G401.6 (cell line): ENCODE measurements at regions not wholly inside any gene's neighbourhood (a gene's known extent, or its start where the extent isn't known, plus 50 kb on each side); places are given as distances from the start of the nearest gene placed in this dataset.
"Not testable (repeated sequence)": the region's sequence is repeated elsewhere in the genome, so short reads cannot be mapped to it uniquely, and the experiment has no call there.

Experiments
- FAIRE-seq: peaks from 2 replicates; lab custom pipeline; 2012; peaks lifted over from hg19 to GRCh38; lab: Jason Lieb, UNC

DNA sequence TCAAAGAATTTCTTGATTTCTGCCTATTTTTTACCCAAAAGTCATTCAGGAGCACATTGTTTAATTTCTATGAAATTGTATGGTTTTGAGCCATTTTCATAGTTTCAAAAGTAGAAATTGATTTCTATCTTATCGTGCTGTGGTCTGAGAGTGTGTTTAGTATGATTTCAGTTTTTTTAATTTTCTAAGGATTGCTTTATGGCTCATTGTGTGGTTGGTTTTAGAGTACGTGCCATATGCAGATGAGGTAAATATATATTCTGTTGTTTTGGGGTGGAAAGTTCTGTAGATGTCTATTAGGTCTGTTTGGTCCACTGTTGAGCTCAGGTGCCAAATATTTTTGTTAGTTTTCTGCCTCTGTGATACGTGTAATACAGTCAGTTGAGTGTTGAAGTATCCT, 487.1 kb upstream of the CBLB start:
- no peak for FAIRE-seq

DNA sequence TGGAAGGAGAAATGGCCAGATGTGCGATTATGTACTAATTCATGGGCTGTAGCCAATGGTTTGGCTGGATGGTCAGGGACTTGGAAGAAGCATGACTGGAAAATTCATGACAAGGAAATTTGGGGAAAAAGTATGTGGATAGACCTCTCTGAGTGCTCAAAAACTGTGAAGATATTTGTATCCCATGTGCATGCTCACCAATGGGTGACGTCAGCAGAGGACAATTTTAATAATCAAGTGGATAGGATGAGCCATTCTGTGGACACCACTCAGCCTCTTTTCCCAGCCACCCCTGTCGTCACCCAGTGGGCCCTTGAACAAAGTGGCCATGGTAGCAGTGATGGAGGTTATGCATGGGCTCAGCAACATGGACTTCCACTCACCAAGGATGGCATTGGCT, 490.9 kb upstream of the CBLB start:
- FAIRE-seq: no peak

DNA sequence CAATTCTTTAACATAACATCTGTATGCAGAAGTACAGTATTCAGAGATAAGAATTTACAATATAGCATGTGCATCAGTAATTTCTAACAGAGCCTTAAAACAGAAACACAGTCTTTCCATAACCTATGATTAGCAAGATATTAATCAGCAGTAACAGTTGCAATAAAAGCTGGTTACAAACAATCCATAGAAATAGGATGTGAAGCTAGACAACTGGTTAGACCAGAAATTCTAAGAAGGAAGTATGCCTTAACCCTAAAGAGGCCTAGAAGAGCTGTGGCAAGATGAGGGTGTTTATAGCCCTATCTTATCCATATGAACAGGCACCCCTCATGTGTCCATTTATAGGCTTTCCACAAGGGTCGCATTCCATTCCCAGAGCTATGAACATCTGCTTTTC, 492.1 kb upstream of the CBLB start:
- FAIRE-seq: not testable (repeated sequence)

DNA sequence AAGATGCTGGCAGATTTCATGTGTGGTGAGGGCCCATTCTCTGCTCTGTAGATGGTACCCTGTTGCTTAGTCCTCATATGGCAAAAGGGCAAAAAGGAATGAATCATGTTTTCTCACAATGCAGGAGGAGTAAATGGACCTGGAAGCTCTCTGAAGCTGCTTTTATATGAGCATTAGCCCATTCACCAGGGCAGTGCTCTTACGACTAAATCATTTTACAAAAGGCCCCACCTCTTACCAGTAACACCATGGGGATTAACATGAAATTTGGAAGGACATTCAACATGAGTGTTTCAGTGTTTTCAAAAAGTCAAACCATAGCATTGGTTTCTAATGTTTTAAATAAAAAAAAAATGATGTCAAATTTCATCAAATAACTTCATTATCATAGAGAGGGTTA, 495.7 kb upstream of the CBLB start:
- no peak for FAIRE-seq

DNA sequence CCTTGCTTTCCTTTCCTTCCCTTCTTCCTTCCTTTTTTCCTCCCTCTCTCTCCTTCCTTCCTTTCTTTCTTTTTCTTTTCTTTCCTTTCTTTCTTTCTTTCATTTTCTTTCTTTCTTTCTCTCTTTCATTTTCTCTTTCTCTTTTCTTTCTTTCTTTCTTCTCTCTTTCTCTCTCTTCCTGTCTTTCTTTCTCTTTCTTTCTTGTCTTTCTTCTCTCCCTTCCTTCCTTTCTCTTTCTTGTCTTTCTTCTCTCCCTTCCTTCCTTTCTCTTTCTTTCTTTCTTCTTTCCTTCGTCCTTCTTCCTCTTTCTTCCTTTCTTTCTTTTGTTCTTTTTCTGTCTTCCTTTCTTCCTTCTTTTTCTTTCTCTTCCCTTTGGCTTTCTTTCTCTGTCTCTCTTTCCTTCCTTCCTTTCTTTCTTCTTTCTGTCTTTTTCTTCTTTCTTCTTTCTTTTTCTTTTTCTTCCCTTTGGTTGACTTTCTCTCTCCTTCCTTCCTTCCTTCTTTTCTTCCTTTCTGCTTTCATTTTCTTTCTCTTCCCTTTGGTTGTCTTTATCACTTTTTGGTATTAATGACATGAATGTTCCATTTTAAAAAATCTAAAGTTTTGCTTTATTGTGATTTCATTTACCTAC, 496.4 kb upstream of the CBLB start:
- FAIRE-seq: no peak

DNA sequence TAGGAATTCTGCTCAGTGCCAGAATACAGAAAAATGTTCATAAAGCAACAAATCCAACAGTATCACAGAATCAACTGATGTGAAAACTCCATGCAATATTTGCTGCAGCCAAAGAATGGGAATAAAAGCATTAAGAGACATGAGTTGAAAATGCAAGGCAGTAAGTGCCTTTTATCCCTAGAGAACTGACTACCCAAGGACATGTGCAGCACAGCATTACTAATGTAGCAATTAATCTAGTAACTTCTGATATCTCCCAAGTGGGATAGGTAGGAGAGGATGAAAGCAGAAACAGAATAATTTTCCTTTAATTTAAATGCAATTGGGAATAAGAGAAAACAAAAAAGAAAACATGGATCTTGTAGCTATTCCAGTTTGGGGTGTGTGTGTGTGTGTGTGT, 497.5 kb upstream of the CBLB start:
- no peak for FAIRE-seq

DNA sequence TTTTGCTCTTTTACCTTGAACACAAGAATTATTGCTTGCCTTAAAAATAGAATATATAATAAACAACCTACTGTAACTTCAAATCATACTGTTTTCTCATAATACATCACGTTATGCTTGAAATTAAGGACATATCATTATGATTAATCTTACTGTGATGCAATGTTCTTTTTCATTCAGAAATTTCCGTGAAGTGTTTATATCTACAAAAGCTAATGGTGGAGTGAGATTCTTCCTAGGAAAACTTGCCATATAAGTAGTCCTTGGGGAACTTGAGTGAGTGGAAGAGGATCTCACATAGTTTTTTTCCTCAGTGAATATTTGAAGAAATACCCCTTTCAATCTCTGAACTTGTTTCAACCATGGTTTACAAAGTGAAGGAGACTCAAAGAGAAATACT, 498.7 kb upstream of the CBLB start:
- no peak for FAIRE-seq

DNA sequence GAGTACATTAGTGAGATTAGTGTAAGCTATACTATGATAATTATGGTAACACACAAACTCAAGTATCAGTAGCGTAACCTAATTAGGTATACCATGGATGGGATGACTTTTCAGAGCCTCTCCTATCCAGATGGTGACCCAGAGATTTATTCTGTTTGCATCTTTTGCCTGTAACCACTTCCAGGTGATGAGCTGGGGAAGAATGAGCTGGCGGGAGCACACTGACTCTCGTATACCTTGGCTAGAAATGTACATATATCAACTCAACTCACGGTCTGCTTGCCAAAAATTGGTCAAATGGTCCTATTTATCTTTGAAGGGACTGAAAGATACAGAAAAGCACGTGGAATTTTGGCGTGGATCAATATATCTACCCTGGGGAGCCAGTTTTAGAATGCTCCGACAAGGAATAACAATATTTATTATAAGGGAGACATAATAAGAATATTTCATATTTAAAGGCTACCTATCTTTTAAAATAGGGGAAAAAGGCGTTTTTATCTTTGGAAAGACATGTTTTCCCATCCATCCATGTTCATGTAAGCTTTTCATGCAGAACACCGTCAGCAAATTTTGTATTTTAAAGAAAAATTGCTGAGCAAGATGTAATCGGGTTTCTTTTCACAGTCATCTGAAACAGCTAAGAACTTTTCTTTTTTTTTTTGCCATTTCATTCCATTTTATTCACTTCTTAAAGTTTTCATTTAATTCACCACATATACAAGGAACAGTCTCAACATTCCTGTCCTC, 502.6 kb upstream of the CBLB start:
- FAIRE-seq: no peak

DNA sequence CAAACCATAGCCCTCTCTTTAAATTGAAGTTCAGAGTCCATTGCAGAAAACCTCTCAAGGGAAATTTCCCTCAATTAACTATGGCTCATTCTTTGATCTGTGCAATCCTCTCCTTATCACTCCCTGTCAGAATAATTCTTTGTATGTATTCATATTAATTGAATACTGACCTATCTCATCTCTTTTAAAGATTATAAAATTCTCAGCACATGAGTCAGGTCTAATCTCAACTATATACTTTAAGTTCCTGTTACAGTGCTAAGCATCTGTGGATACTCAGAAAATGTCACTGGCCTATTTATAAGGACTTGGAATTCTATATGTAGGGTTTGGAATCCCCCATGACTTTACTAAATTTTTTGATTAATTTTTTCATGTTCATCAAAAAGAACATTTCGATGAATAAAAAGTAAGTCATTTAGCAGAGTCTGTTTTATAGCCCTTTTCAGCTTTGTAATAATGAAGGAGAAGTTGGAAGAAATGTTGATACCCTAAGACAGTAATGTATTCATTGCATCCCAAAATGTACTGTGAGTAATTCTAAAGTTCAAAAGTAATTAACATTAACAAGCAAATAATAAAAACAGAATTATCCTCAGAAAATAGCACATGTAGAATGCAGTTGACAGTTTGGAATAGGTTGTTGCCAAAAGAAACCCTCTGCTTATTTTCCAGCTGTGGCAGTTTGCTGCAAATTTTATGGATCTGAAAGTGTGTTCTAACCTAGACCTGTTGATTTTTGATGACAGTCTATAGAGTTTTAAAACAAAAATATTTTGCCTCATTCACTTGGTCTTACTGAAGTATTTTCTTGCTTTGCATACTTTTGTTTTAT, 503.4 kb upstream of the CBLB start:
- FAIRE-seq: no peak

DNA sequence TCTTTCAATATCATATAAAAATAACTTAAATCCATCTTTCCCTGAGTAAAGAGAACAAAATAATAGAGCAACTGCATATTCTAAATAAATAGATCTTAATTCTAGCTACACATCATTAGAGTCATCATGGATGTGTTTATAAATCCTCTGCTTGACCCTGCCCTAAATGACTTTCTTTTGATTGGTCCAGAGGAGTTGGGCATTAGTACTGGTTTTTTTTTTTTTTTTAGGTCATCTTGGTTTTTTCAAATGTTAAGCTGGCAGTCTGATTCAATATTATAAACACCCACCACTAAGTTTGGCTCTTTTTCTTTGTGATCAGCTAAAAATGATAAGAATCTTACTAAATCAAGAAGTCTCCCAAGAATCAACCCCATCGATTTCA, 504.0 kb upstream of the CBLB start:
- FAIRE-seq: no peak

DNA sequence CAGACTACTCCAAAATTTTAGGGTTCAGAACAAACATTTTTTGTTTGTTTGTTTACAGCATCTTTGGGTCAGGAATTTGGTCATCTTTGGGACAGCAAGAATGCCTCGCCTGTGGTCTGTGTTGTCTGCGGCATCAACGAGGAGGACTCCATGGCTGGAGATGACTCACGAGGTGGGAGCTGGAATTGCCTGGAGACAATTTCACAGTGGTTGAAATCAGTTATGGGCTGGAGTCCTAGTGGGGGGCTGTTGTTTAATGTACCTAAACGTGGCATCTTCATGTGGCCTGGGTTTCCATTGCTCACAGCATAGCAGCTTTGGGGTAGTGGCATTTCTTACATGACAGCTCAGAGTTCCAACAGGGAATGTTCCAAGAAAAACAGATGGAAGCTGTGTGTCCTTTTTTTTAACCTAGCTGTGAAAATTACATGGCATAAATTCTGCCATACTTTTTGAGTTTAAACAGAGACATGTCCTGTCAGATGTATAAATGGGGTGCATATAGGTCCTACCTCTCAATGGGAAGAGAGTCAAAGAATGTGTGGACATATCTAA, 507.3 kb upstream of the CBLB start:
- FAIRE-seq: no peak

DNA sequence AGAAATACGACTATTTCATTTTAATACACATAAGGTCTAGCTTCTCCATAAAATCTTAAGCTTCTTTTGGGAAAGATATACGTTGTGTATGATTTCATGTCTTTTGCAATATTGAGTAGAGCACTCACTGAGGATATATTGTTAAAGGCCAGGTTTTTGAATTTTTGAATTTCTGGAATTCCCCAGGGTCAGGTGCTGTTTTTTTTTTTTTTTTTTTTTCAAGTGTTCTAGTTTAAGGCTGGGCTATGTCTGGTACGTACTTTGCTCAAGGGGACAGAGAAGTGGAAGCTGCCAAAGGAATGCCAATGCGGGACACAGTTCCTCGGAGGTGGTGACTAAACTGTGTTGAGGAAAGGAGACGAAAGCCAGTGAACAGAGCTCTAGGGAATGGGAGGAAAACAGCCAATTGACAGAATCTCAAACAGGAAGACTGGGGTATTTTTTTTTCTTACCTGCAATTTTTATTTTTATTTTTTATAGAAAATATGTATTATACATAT, 510.5 kb upstream of the CBLB start:
- FAIRE-seq: no peak

DNA sequence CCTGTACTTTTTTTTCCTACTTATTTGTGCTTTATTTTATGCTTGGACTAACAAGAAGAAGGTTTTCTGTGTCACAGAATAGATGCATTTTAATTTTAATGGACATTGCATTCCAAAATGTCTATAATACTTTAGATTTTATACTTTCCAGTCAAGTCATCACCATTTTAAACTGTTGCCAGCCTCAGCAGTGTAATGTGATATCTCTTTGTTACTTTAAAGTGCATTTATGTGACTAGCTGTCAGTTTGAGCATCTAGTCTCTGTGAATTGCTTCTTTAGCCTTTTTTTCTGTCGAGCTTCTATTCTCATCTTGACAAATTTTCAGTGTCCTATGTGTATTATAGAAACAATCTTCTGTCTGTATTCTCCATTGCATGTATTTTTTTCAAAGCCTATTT, 511.4 kb upstream of the CBLB start:
- FAIRE-seq: no peak

DNA sequence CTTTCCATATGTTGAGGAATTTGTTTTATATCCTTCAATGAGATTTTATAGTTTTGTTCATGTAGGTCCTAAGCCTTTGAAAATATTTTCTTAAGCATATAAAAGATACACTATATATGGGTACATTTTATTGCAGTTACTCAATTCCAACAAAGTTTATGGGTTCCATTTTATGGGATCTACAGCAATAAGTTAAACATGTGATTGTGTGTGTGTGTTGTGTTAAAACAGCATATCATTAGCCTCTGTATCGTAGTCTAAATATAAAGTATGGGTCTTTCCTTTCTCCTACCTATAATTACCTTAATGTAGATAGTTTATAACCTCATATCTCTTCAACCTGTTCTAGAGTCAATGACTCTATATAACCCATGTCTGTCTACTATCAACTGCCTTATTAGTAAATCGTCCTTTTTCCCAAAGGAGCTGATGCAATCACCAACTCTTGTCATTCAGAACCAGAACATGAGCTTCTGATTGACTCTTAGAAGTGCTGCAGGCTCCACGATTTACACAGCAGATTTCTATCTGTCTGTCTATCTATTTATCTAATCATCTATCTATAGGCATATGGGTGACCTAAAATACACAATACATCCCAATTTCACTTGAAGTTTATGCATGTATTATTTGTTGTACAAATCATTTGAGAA, 512.6 kb upstream of the CBLB start:
- FAIRE-seq: no peak

DNA sequence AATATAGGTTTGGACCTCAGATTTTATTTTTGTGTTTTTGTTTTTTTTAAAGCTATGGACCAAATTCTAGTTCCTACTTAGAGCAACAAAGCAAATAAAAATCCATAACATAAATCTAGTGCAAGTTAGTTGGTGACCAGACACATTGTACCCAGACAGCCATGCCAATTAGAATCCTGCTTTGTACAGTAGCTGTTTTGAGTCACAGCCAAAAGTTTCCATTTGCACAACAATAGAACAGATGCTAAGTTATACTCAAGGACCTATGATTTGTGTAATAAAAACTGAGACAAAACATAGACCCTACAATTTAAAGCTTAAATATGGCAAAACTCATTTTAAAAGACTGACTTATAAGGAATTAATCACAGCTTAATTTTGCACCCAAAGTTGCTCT, 513.1 kb upstream of the CBLB start:
- FAIRE-seq: no peak

DNA sequence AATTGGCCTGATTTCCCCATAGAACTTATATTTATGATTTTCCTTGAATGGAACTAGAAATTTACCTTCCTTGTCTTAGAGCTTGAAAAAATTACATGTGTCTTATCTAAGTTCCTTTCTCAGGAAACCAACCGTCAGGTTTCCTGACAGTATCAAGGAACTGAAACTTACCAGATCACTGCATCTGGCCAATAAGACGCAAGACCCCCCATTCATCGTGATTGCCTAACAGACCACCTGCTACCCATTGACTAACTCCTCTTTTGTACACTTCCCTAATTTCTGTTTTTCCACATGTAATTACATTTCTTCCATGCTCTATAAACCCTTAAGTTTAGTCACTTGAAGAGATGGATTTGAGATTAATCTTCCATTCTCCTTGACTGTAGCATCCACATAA, 517.2 kb upstream of the CBLB start:
- FAIRE-seq: no peak

DNA sequence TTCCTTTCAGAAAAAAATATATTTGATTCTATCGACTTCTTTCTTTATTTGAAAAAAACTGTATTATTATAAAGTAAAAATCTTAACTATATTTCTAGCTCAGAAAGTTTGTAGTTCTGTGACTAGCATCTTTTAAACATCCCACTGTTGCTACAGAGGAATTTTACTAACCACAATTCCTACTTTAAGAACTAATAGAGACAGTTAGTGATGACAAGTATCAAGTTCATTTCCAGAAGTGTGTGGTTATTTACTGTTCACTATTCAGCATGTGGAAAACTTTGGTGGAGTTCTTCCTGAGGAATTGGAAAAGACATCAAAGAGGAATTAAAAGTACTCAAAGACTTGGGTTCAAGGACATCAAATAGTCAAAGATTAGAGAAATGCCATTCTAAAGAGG, 524.1 kb upstream of the CBLB start:
- no peak for FAIRE-seq

DNA sequence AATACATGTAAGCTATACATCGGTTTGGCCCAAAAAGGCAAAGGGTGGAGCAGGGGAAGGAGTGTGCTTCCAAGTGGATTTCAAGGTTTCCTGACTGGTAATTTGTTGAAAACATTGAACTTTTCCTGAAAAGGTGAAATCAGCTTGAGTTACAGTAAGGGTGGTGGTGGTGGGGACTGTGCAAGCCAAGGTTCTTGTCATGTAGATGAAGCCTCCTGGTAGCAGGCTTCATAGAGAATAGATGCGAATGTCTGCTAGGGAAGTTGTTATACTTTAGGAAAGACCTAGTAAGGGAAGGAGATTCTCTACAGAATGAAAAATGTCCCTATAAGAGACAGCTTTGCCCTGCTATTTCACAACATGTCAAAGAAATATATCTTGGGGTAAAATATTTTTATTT, 528.2 kb upstream of the CBLB start:
- FAIRE-seq: no peak

DNA sequence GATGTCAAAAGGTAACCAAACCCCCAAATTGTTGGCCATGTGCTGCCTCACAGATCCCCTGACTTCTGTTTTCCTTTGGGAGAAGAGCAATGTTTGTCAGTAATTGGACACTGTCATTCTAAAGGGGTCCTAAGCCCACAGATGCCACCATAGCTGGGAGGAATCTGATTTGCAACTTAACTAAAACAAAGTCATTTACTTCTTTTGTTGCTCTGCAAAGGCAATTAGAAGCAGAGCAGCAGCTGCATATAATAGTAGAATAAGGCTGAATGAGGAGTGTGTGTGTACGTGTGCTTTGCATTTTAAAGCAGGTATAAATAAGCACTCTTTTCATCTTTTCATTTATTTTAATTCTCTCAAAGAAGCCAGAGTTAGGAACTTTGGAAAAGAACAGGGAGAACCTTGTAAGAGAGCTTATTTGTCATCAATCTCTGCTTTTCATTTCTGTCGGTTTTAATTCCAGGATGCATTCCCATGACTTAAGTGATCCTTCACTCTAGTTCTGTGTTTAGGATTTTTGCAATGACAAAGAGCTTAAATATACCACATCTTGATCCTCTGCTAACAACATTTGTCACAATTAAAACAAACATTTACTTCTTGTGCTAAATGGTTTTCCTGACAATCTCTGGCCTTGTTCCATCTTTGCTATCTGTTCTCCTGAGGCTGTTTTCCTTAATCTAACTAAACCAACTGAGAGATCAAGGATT, 530.2 kb upstream of the CBLB start:
- FAIRE-seq: no peak

DNA sequence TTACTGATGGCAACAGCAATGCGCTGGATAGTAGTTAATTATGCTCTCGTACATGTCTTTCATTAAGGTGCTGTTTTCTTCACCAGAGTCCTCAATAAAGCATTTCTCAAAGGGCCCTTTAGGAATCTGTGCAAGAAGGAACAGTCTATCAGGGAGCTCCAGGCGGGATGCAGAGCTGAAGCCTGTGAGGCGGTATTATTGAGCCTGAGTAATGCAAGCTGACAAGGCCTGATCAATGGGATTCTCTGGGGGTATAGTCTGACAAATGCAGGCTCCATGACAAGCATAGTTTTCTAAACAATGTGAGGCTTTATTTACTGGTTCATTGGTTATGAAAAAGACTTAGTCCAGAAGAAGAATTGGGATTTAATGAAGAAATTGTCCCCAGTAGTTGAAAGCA, 530.9 kb upstream of the CBLB start:
- FAIRE-seq: no peak

DNA sequence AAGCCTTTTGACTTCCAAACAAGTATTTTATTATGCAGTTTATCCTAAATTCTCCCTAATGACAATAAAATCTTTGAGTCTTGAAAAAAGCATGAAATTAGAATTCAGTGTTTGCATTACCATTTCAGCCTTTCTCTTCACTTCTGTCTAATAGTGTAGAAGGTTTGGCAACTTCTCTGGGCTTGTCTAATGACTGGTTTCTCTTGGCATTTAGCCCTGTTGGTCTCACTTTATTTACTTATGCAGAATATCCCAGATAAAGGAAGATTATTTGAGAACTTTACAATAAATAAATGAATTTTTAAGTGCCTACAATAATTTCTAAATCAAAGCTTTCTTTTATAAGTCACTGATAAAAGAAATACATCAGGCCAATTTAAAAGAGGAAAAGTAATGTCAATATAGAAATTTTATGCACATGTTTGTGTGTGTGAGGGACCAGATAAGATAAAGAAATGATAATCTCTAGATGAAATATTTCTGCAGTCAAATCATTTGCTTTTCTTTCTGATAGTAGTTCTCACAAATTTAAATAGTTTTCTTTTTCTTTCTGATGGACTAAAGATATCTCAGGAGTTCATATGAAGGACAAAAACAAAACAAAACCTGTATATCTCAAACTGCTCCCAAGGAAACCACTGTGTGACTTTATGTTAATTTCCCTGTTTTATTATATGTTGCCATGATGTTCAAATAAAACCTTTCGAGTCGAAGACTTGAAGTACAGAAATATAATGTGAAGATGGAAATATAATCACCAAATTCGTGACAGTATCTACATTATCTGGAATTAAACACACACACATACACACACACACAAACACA, 533.1 kb upstream of the CBLB start:
- FAIRE-seq: no peak
